ENCODE measurements at regions not wholly inside any gene's neighbourhood (a gene's known extent, or its start where the extent isn't known, plus 50 kb on each side); places are given as distances from the start of the nearest gene placed in this dataset.
"Not testable (repeated sequence)": the region's sequence is repeated elsewhere in the genome, so short reads cannot be mapped to it uniquely, and the experiment has no call there.

DNA sequence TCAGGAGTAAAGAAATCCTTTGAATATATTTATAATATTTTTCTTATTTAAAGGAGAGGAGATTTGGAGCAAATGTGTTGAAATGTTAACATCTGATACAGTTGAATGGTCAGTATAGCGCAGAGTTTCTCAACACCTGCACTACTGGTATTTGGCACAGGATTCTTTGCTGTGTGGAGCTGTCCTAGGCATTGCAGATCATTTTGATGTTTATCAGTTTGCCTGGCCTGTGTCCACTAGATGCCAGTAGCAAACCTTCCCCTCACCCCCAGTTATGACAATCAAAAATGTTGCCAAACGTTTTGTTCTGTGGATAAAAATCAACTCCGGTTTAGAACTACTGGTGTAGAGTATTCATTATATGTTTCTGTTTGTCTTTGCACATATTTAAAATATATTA, 765.3 kb upstream of the SLIT2 start:
- no peak overlapping the region for H3K4me3 ChIP-seq (ENCODE audit: low read depth, low read length)
- H3K27me3 ChIP-seq (ENCODE audit: control insufficient read depth, insufficient read depth, low read length) = no peaks in the 10 kb centered on the region
- no peaks in the 10 kb centered on the region for H3K36me3 ChIP-seq (ENCODE audit: control insufficient read depth, insufficient read depth, low read length)
- peak; percentile 9 for DNase-seq (ENCODE audit: low read depth)
- TF ChIP-seq, protein P1, sequence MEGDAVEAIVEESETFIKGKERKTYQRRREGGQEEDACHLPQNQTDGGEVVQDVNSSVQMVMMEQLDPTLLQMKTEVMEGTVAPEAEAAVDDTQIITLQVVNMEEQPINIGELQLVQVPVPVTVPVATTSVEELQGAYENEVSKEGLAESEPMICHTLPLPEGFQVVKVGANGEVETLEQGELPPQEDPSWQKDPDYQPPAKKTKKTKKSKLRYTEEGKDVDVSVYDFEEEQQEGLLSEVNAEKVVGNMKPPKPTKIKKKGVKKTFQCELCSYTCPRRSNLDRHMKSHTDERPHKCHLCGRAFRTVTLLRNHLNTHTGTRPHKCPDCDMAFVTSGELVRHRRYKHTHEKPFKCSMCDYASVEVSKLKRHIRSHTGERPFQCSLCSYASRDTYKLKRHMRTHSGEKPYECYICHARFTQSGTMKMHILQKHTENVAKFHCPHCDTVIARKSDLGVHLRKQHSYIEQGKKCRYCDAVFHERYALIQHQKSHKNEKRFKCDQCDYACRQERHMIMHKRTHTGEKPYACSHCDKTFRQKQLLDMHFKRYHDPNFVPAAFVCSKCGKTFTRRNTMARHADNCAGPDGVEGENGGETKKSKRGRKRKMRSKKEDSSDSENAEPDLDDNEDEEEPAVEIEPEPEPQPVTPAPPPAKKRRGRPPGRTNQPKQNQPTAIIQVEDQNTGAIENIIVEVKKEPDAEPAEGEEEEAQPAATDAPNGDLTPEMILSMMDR (IDR thresholded peaks at IDR 0.05; ENCODE audit: insufficient read depth, low read length, poor library complexity, severe bottlenecking) = peak; percentile 38

DNA sequence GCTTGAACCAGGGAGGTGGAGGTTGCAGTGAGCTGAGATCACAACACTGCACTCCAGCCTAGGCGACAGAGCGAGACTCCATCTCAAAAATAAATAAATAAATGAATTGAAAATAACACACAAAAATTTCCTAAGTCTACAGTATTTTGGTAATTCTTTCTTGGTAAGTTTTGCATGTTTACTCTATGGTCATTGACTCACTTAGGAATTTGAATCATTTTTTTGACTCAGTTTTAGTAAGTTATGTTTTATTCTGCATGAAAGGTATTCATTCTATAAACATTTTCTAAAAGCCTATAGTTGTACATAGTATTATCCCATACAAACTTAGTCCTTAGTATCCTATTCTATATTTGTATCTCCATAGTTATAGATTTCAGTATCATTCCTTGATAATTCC, 772.9 kb upstream of the SLIT2 start:
- no peak for DNase-seq (ENCODE audit: low read depth)
- Histone ChIP-seq H3K27me3 (ENCODE audit: control insufficient read depth, insufficient read depth, low read length) (no peaks in the 10 kb centered on the region), H3K36me3 (ENCODE audit: control insufficient read depth, insufficient read depth, low read length) (no peaks in the 10 kb centered on the region), H3K4me3 (ENCODE audit: low read depth, low read length) (no peak overlapping the region)
- TF ChIP-seq, protein P1 (IDR thresholded peaks at IDR 0.05; ENCODE audit: insufficient read depth, low read length, poor library complexity, severe bottlenecking) = no peak

DNA sequence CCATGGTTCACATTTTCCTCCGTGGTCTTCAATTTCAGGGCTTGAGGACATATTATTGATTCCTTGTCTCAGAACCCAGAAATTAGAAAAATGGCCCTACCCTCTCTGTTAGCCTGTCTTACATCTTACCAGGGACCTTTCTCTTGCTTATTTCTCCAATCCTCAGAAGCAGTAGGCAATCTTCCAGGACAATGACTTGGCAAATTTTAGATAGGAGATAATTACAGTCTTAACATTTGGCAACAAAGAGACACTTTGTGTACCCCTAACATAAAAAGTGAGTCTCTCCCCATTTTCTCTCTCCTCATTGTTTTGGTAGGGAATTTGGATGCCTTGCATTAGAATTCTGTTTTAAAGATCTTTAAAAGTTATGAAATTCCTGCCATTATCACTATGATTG, 778.1 kb upstream of the SLIT2 start:
- TF ChIP-seq, protein P1 (IDR thresholded peaks at IDR 0.05; ENCODE audit: insufficient read depth, low read length, poor library complexity, severe bottlenecking) = no peak
- H3K4me3 ChIP-seq (ENCODE audit: low read depth, low read length) = no peak overlapping the region

DNA sequence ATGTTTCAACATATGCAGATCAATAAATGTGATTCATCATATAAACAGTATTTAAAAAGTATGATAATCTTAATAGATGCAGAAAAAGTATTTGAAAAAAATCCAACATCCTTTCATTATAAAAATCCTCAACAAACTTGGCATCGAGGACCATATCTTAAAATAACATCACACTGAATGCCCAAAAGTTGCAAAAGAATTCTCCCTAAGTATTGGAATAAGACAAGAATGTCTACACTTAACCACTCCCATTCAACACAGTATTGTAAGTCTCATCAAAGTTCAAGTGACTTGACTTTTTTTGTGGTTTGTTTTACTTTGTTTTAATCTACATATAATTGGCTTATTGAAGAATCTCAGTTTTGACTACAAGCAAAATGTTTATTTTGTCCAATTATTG, 779.0 kb upstream of the SLIT2 start:
- no peaks in the 10 kb centered on the region for H3K36me3 ChIP-seq (ENCODE audit: control insufficient read depth, insufficient read depth, low read length)
- H3K27me3 ChIP-seq (ENCODE audit: control insufficient read depth, insufficient read depth, low read length) = no peaks in the 10 kb centered on the region
- TF ChIP-seq, protein P1 (IDR thresholded peaks at IDR 0.05; ENCODE audit: insufficient read depth, low read length, poor library complexity, severe bottlenecking) = no peak
- DNase-seq (ENCODE audit: low read depth) = no peak
- no peak overlapping the region for H3K4me3 ChIP-seq (ENCODE audit: low read depth, low read length)

More for the DNA sequence above, 778.1 kb upstream of the SLIT2 start:
- DNase-seq (ENCODE audit: low read depth) = no peak
- no peaks in the 10 kb centered on the region for H3K27me3 ChIP-seq (ENCODE audit: control insufficient read depth, insufficient read depth, low read length)
- H3K36me3 ChIP-seq (ENCODE audit: control insufficient read depth, insufficient read depth, low read length) = no peaks in the 10 kb centered on the region

DNA sequence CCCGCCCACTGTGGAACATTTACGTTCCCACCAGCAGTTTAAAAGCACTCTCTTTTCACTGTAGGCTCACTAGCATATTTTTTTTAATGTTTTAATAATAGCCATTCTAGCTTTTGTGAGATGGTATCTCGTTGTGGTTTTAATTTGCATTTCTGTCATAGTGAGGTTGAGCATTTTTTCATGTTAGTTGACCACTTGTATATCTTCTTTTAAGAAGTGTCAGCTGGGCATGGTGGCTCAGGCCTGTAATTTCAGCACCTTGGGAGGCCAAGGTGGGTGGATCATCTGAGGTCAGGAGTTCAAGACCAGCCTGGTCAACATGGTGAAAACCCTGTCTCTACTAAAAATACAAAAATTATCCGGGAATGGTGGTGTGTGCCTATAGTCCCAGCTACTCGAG, 781.7 kb upstream of the SLIT2 start:
- not testable (repeated sequence) for H3K27me3 ChIP-seq (ENCODE audit: control insufficient read depth, insufficient read depth, low read length); H3K36me3 ChIP-seq (ENCODE audit: control insufficient read depth, insufficient read depth, low read length); DNase-seq (ENCODE audit: low read depth); H3K4me3 ChIP-seq (ENCODE audit: low read depth, low read length)

DNA sequence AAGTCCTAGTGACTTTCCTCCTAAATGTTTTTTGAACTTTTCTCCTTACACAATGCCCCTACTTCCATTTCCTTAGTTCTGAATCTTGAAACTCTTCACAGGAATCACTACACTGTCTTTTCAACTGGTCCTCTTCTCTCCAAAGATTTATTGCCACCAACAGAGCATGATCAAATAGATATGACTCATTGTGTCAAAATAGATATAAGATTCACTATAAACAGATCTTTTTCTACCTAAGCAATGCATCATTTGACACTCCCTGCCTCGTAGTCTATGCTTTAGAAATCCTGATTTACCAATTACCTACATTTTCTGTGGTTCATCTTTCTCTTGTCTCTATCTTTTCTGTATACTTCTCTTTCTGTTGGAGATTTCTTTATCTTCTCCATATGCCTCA, 789.6 kb upstream of the SLIT2 start:
- H3K27me3 ChIP-seq (ENCODE audit: control insufficient read depth, insufficient read depth, low read length) = no peaks in the 10 kb centered on the region
- DNase-seq (ENCODE audit: low read depth) = no peak
- TF ChIP-seq, protein P1 (IDR thresholded peaks at IDR 0.05; ENCODE audit: insufficient read depth, low read length, poor library complexity, severe bottlenecking) = no peak
- H3K36me3 ChIP-seq (ENCODE audit: control insufficient read depth, insufficient read depth, low read length) = no peaks in the 10 kb centered on the region
- no peak overlapping the region for H3K4me3 ChIP-seq (ENCODE audit: low read depth, low read length)
